IMR-90 (cell line): ENCODE measurements at regions not wholly inside any gene's neighbourhood (a gene's known extent, or its start where the extent isn't known, plus 50 kb on each side); places are given as distances from the start of the nearest gene placed in this dataset.

Source experiments
- ATAC-seq: fragments of 200-7000 bp; cut with Tn5 transposase; 2 replicates; pipeline ENCODE4 v1.9.1; 2020; ENCODE audit warnings: low read depth, mild to moderate bottlenecking, moderate library complexity
- BruUV-seq: library from RNA; stranded (reverse); fragments of 400-500 nt; replicated peaks from 2 replicates; lab custom pipeline; 2021; lab: Mats Ljungman, UMichigan
- CTCF ChIA-PET: fragments of 300-600 bp; formaldehyde crosslinking; extraction: SDS; loops from one replicate; lab custom pipeline; 2021; ENCODE audit warnings: antibody characterized with exemption; lab: Yijun Ruan, JAX
- POLR2A ChIA-PET: fragments of 300-600 bp; sonication (Branson Sonifier 250); formaldehyde crosslinking; loops from one replicate; lab custom pipeline; 2022; ENCODE audit warnings: antibody characterized with exemption; ENCODE audit not compliant: unreplicated experiment; lab: Charles Lee
- DNase-seq: peaks from one replicate; pipeline ENCODE4 v3.0.0; 2013
- H2AFZ ChIP-seq: replicated peaks from 2 replicates; pipeline ENCODE3; 2013; ENCODE audit warnings: low read length, mild to moderate bottlenecking; ENCODE audit not compliant: poor library complexity
- H2AK5ac ChIP-seq: 2 replicates; pipeline ENCODE4 v1.6.1; 2013; ENCODE audit warnings: low read depth, low read length, inconsistent platforms
- H2AK9ac ChIP-seq: replicated peaks from 2 replicates; pipeline ENCODE3; 2013; ENCODE audit warnings: mild to moderate bottlenecking, low read depth, low read length, moderate library complexity; ENCODE audit not compliant: poor library complexity
- H2BK120ac ChIP-seq: 2 replicates; pipeline ENCODE4 v1.6.1; 2013; ENCODE audit warnings: low read depth, low read length, inconsistent platforms
- H2BK15ac ChIP-seq: 3 replicates; pipeline ENCODE4 v1.6.1; 2013; ENCODE audit warnings: low read depth, low read length, inconsistent platforms
- H2BK20ac ChIP-seq: 2 replicates; pipeline ENCODE4 v1.6.1; 2013; ENCODE audit warnings: low read depth, mild to moderate bottlenecking, inconsistent platforms, low read length, moderate library complexity
- H2BK5ac ChIP-seq: 2 replicates; pipeline ENCODE4 v1.6.1; 2013; ENCODE audit warnings: mild to moderate bottlenecking, low read depth, low read length, inconsistent platforms; ENCODE audit not compliant: poor library complexity, severe bottlenecking
- H3K14ac ChIP-seq: replicated peaks from 2 replicates; pipeline ENCODE4 v1.6.1; 2013; ENCODE audit warnings: low read depth, low read length, inconsistent platforms
- H3K18ac ChIP-seq: 2 replicates; pipeline ENCODE4 v1.6.1; 2013; ENCODE audit warnings: low read depth, low read length, control low read depth
- H3K23ac ChIP-seq: 2 replicates; pipeline ENCODE4 v1.6.1; 2013; ENCODE audit warnings: low read depth, low read length, inconsistent platforms
- H3K27ac ChIP-seq: 2 replicates; pipeline ENCODE4 v1.5.1; 2013; ENCODE audit warnings: mild to moderate bottlenecking, control low read depth, low read length; ENCODE audit not compliant: insufficient read depth
- H3K27me3 ChIP-seq: 2 replicates; pipeline ENCODE4 v1.6.1; 2013; ENCODE audit warnings: low read length; ENCODE audit not compliant: control insufficient read depth, insufficient read depth
- H3K36me3 ChIP-seq: 2 replicates; pipeline ENCODE4 v1.6.1; 2013; ENCODE audit warnings: low read length, mixed read lengths; ENCODE audit not compliant: control insufficient read depth, insufficient read depth
- H3K4ac ChIP-seq: 2 replicates; pipeline ENCODE4 v1.6.1; 2013; ENCODE audit warnings: low read depth, low read length, inconsistent platforms
- H3K4me1 ChIP-seq: 2 replicates; pipeline ENCODE4 v1.6.1; 2013; ENCODE audit warnings: low read length, mixed read lengths; ENCODE audit not compliant: control insufficient read depth, insufficient read depth
- H3K4me2 ChIP-seq: 2 replicates; pipeline ENCODE4 v1.6.1; 2013; ENCODE audit warnings: low read depth, mild to moderate bottlenecking, control low read depth, low read length, moderate library complexity
- H3K4me3 ChIP-seq: 2 replicates; pipeline ENCODE4 v1.5.1; 2013; ENCODE audit warnings: low read depth, mild to moderate bottlenecking, control low read depth, low read length, moderate library complexity; ENCODE audit not compliant: insufficient read depth
- H3K56ac ChIP-seq: 2 replicates; pipeline ENCODE4 v1.6.1; 2013; ENCODE audit warnings: low read length, inconsistent platforms; ENCODE audit not compliant: insufficient read depth; ENCODE audit errors: extremely low read depth
- H3K79me1 ChIP-seq, 2 experiments: 2 replicates each; pipeline ENCODE4 v1.6.1; 2013; ENCODE audit warnings: low read length in 2 of 2, inconsistent platforms in 1 of 2, low read depth in 1 of 2
- H3K9ac ChIP-seq: 2 replicates; pipeline ENCODE4 v1.6.1; 2013; ENCODE audit warnings: low read depth, low read length, control low read depth
- H3K9me1 ChIP-seq: 2 replicates; pipeline ENCODE4 v1.6.1; 2013; ENCODE audit warnings: low read length, inconsistent platforms; ENCODE audit not compliant: insufficient read depth
- H3K9me3 ChIP-seq: 2 replicates; pipeline ENCODE4 v1.6.1; 2013; ENCODE audit warnings: low read length; ENCODE audit not compliant: control insufficient read depth, insufficient read depth
- H4K20me1 ChIP-seq: 2 replicates; pipeline ENCODE4 v1.6.1; 2013; ENCODE audit warnings: low read length, inconsistent platforms; ENCODE audit not compliant: insufficient read depth
- H4K5ac ChIP-seq: 2 replicates; pipeline ENCODE4 v1.6.1; 2013; ENCODE audit warnings: mild to moderate bottlenecking, low read depth, low read length, control low read depth
- H4K8ac ChIP-seq, 2 experiments: 2 replicates each; pipeline ENCODE4 v1.6.1; 2013; ENCODE audit warnings: low read depth in 2 of 2, low read length in 2 of 2, control low read depth in 1 of 2, inconsistent platforms in 1 of 2
- H4K91ac ChIP-seq: 2 replicates; pipeline ENCODE4 v1.6.1; 2013; ENCODE audit warnings: low read depth, low read length, inconsistent platforms; ENCODE audit not compliant: insufficient read depth
- CEBPB ChIP-seq: IDR thresholded peaks from 2 replicates; pipeline ENCODE4 v1.6.1; 2012; ENCODE audit warnings: low read depth, low read length, improper control_type of control experiment
- CHD1 ChIP-seq: IDR thresholded peaks from 2 replicates; pipeline ENCODE4 v1.6.1; 2012; ENCODE audit warnings: low read depth, low read length, improper control_type of control experiment
- ELK1 ChIP-seq: fragments of 150-350 bp; IDR thresholded peaks from 2 replicates; pipeline ENCODE4 v1.6.1; 2016; ENCODE audit warnings: low read depth, mild to moderate bottlenecking, low read length, moderate library complexity, borderline replicate concordance
- MAFK ChIP-seq: IDR thresholded peaks from 2 replicates; pipeline ENCODE4 v1.6.1; 2012; ENCODE audit warnings: low read depth, low read length, improper control_type of control experiment
- MAZ ChIP-seq: IDR thresholded peaks from 2 replicates; pipeline ENCODE4 v1.6.1; 2012; ENCODE audit warnings: low read depth, mild to moderate bottlenecking, low read length, improper control_type of control experiment, moderate library complexity, borderline replicate concordance
- NFE2L2 ChIP-seq: fragments of 150-350 bp; IDR thresholded peaks from 2 replicates; pipeline ENCODE4 v1.6.1; 2016; ENCODE audit warnings: low read depth, mild to moderate bottlenecking, low read length
- POLR2A ChIP-seq: IDR thresholded peaks from 2 replicates; pipeline ENCODE4 v1.6.1; 2012; ENCODE audit warnings: mild to moderate bottlenecking, low read depth, low read length
- RAD21 ChIP-seq: IDR thresholded peaks from 2 replicates; pipeline ENCODE4 v1.6.1; 2012; ENCODE audit warnings: low read length, improper control_type of control experiment
- RFX5 ChIP-seq: IDR thresholded peaks from 2 replicates; pipeline ENCODE4 v1.8.0; 2012; ENCODE audit warnings: low read depth, mild to moderate bottlenecking, low read length, moderate library complexity
- WGBS, 2 experiments: methylation state at CpG; one replicate each; pipeline versions ENCODE4 v1.1.5 to v1.1.7; 2013; ENCODE audit warnings: missing lambda C conversion rate in 2 of 2; ENCODE audit not compliant: insufficient read length in 1 of 2; ENCODE audit errors: extremely low coverage in 2 of 2; 5-methylcytosine and 5-hydroxymethylcytosine counted together
- dilution Hi-C: fragments of 300-500 bp; cut with HindIII; formaldehyde crosslinking; loops from one replicate; pipeline ENCODE4 v1.14.3; 2018; ENCODE audit warnings: low sequenced_read_pairs; ENCODE audit not compliant: unreplicated experiment
- in situ Hi-C: fragments of 300-500 bp; cut with MboI; formaldehyde crosslinking; loops from 3 replicates; pipeline ENCODE4 v1.14.3; 2019; ENCODE audit warnings: low sequenced_read_pairs, inconsistent platforms, mixed read lengths
- intact Hi-C: fragments of 100-400 bp; cut with micrococcal nuclease; formaldehyde crosslinking; loops from 2 replicates; pipeline ENCODE4 v1.10.0; 2022
- TF ChIP-seq, protein P1 (sequence below): conservative IDR thresholded peaks from 2 replicates; pipeline ENCODE4 v1.5.1; 2012; ENCODE audit warnings: mild to moderate bottlenecking, low read depth, low read length, improper control_type of control experiment

DNA sequence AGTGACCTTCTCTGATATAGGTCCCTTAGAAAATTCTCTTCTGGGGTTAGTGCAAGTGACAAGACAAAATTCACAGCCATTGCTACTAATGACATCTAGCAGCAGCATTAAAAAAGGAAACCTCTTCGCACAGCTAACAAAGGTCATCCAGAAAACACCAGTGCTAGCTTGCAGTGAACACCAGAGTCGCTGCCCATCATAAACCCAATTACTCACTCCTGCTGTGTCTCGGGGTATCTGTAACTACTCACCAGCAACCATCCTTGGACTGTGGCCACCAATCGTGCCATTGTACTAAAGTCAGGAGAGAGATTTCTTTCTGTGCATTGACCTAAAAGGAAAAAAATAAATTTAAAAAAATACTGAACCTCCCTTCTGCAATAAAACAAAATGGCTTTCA lies 1494.7 kb upstream of the CDH8 start:
- no peak overlapping the region for H3K23ac ChIP-seq
- ATAC-seq, result no peak
- H2BK20ac ChIP-seq, result no peak overlapping the region
- H3K27me3 ChIP-seq, result no peaks in the 10 kb centered on the region
- dilution Hi-C loops (no loop called here), in situ Hi-C loops (no loop called here), intact Hi-C loops (no loop called here)
- H2BK15ac ChIP-seq, result no peak overlapping the region
- no peaks in the 10 kb centered on the region for H3K36me3 ChIP-seq
- H3K14ac ChIP-seq, result no peak overlapping the region
- H3K18ac ChIP-seq, result no peak overlapping the region
- no CpG with 5 or more reads among the region's 4 CpGs for WGBS, 2 experiments
- no TSS peak for BruUV-seq
- no peak overlapping the region for H3K9ac ChIP-seq
- no peak overlapping the region for H4K5ac ChIP-seq
- H4K20me1 ChIP-seq, result no peaks in the 10 kb centered on the region
- no peaks in the 10 kb centered on the region for H3K4me1 ChIP-seq
- H2BK120ac ChIP-seq, result no peak overlapping the region
- no peak for DNase-seq
- H3K9me3 ChIP-seq, result no peaks in the 10 kb centered on the region
- no peak overlapping the region for H3K4ac ChIP-seq
- no peak overlapping the region for H4K8ac ChIP-seq
- no peak overlapping the region for H2AK5ac ChIP-seq
- ChIA-PET POLR2A (no interaction called here), CTCF (no interaction called here)
- H2AK9ac ChIP-seq, result no peak overlapping the region
- H2BK5ac ChIP-seq, result no peak overlapping the region
- TF ChIP-seq RAD21, result no peak
- TF ChIP-seq MAZ, result no peak
- TF ChIP-seq POLR2A, result no peak
- TF ChIP-seq CEBPB, result no peak
- no peak for TF ChIP-seq ELK1
- no peak for TF ChIP-seq RFX5
- no peak for TF ChIP-seq MAFK
- TF ChIP-seq, protein P1, sequence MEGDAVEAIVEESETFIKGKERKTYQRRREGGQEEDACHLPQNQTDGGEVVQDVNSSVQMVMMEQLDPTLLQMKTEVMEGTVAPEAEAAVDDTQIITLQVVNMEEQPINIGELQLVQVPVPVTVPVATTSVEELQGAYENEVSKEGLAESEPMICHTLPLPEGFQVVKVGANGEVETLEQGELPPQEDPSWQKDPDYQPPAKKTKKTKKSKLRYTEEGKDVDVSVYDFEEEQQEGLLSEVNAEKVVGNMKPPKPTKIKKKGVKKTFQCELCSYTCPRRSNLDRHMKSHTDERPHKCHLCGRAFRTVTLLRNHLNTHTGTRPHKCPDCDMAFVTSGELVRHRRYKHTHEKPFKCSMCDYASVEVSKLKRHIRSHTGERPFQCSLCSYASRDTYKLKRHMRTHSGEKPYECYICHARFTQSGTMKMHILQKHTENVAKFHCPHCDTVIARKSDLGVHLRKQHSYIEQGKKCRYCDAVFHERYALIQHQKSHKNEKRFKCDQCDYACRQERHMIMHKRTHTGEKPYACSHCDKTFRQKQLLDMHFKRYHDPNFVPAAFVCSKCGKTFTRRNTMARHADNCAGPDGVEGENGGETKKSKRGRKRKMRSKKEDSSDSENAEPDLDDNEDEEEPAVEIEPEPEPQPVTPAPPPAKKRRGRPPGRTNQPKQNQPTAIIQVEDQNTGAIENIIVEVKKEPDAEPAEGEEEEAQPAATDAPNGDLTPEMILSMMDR, result no peak
- TF ChIP-seq NFE2L2, result no peak
- TF ChIP-seq CHD1, result no peak
- no peak overlapping the region for H4K91ac ChIP-seq
- no peak overlapping the region for H3K4me3 ChIP-seq
- no peak overlapping the region for H3K4me2 ChIP-seq
- H2AFZ ChIP-seq, result no peak overlapping the region
- no peak overlapping the region for H3K27ac ChIP-seq
- H3K9me1 ChIP-seq, result no peaks in the 10 kb centered on the region
- H3K79me1 ChIP-seq, result no peaks in the 10 kb centered on the region
- no peak overlapping the region for H3K56ac ChIP-seq
